ENCODE measurements at regions not wholly inside any gene's neighbourhood (a gene's known extent, or its start where the extent isn't known, plus 50 kb on each side); places are given as distances from the start of the nearest gene placed in this dataset.

DNA sequence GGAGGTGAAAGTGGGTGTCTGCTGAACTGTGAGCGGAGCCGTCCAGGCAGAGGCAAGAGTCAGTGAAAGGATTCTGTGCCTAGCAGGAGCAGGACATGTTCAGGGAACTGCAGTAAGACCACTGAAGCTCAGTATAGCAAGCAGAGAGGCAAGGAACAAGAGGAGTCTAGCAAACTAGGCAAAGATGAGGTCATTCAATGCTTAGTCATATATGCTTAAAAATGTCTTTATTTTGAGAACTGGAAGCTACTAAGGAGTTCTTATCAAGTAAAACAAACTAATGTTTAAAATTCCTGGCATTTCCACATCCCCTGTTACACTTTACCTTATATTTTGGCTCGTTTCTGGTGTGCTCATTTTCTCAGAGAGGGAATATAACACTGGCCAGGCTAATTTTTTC lies 913.4 kb downstream of the CBLN2 start:
- no peaks in the 10 kb centered on the region; the same call in 1 of the 2 replicates for H3K4me1 ChIP-seq (ENCODE audit: control insufficient read depth, insufficient read depth, low read length)
- POLR2A ChIA-PET: interaction anchor here (0.5 kb wide), 1 partner anchor 1110 kb away, joined by 4 read pairs; no protein-coding TSS in a partner anchor
- intact Hi-C loops (cut with micrococcal nuclease; ENCODE audit: unreplicated experiment) (no loop called here), in situ Hi-C loops (cut with HindIII; ENCODE audit: low pct_unique_long_range_greater_than_20kb, low sequenced_read_pairs) (no loop called here)
- H3K27ac ChIP-seq (ENCODE audit: low read length): no peak overlapping the region
- H3K27me3 ChIP-seq (ENCODE audit: control insufficient read depth, insufficient read depth, low read length): no peaks in the 10 kb centered on the region
- CTCF ChIA-PET: no interaction called here
- H3K9me3 ChIP-seq (ENCODE audit: control insufficient read depth, insufficient read depth, low read depth, low read length): no peaks in the 10 kb centered on the region
- TF ChIP-seq, protein P1, sequence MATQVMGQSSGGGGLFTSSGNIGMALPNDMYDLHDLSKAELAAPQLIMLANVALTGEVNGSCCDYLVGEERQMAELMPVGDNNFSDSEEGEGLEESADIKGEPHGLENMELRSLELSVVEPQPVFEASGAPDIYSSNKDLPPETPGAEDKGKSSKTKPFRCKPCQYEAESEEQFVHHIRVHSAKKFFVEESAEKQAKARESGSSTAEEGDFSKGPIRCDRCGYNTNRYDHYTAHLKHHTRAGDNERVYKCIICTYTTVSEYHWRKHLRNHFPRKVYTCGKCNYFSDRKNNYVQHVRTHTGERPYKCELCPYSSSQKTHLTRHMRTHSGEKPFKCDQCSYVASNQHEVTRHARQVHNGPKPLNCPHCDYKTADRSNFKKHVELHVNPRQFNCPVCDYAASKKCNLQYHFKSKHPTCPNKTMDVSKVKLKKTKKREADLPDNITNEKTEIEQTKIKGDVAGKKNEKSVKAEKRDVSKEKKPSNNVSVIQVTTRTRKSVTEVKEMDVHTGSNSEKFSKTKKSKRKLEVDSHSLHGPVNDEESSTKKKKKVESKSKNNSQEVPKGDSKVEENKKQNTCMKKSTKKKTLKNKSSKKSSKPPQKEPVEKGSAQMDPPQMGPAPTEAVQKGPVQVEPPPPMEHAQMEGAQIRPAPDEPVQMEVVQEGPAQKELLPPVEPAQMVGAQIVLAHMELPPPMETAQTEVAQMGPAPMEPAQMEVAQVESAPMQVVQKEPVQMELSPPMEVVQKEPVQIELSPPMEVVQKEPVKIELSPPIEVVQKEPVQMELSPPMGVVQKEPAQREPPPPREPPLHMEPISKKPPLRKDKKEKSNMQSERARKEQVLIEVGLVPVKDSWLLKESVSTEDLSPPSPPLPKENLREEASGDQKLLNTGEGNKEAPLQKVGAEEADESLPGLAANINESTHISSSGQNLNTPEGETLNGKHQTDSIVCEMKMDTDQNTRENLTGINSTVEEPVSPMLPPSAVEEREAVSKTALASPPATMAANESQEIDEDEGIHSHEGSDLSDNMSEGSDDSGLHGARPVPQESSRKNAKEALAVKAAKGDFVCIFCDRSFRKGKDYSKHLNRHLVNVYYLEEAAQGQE (IDR thresholded peaks at IDR 0.05; ENCODE audit: insufficient read depth in 1 of 2, low read depth in 2 of 2, low read length in 1 of 2): no peak
- TF ChIP-seq CTCF (IDR thresholded peaks at IDR 0.05) (no peak), SIN3A (IDR thresholded peaks at IDR 0.05; ENCODE audit: borderline replicate concordance, insufficient read depth, low read depth, low read length) (no peak), POLR2AphosphoS5 (IDR thresholded peaks at IDR 0.05; ENCODE audit: low read depth, low read length) (no peak), TCF7L2 (IDR thresholded peaks at IDR 0.05; ENCODE audit: low read depth, low read length) (no peak)
- H3K4me3 ChIP-seq (ENCODE audit: low read depth in 2 of 2, low read length in 2 of 2): no peak overlapping the region
- no TSS peak for BruUV-seq (replicated peaks)
- no peak for DNase-seq (ENCODE audit: low read depth, low spot score)
- ATAC-seq: no peak
- no peaks in the 10 kb centered on the region for H3K36me3 ChIP-seq (ENCODE audit: control insufficient read depth, insufficient read depth, low read length)

DNA sequence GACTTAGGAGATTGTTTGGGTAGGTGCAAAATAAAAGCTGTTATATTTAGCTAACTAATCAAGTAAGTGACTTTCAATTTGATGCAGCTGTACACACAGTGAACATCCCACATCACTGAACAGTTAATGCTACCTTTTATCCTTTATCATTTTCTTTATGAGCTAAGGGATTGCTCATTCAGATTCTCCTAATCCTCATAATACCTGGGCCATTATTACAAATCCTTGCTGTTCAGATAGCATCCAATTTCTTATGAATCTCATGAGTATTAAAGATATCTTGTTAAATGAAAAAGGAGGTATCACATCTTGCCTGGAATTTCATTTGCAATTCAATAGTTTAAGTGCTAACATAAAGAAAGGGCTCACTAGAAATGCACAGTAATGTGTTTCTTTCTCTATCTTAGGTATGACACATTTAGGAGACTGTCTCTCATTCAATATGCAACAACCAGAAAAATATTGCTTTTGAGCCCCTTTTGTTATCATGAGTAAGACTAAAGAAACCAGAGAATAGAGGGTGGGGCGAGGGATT lies 918.5 kb downstream of the CBLN2 start:
- H3K4me3 ChIP-seq (ENCODE audit: low read depth in 2 of 2, low read length in 2 of 2): no peak overlapping the region
- TF ChIP-seq SIN3A (IDR thresholded peaks at IDR 0.05; ENCODE audit: borderline replicate concordance, insufficient read depth, low read depth, low read length): no peak
- TF ChIP-seq, protein P1 (IDR thresholded peaks at IDR 0.05; ENCODE audit: insufficient read depth in 1 of 2, low read depth in 2 of 2, low read length in 1 of 2): no peak
- no peak for TF ChIP-seq CTCF (IDR thresholded peaks at IDR 0.05)
- TF ChIP-seq POLR2AphosphoS5 (IDR thresholded peaks at IDR 0.05; ENCODE audit: low read depth, low read length): no peak
- no peak for TF ChIP-seq TCF7L2 (IDR thresholded peaks at IDR 0.05; ENCODE audit: low read depth, low read length)
- DNase-seq (ENCODE audit: low read depth, low spot score) (no peak), ATAC-seq (no peak)
- H3K36me3 ChIP-seq (ENCODE audit: control insufficient read depth, insufficient read depth, low read length): no peaks in the 10 kb centered on the region
- CTCF ChIA-PET: no interaction called here
- intact Hi-C loops (cut with micrococcal nuclease; ENCODE audit: unreplicated experiment): no loop called here
- BruUV-seq (replicated peaks): no TSS peak
- in situ Hi-C loops (cut with HindIII; ENCODE audit: low pct_unique_long_range_greater_than_20kb, low sequenced_read_pairs): no loop called here
- H3K9me3 ChIP-seq (ENCODE audit: control insufficient read depth, insufficient read depth, low read depth, low read length): no peaks in the 10 kb centered on the region
- POLR2A ChIA-PET: no interaction called here
- no peaks in the 10 kb centered on the region; the same call in 1 of the 2 replicates for H3K4me1 ChIP-seq (ENCODE audit: control insufficient read depth, insufficient read depth, low read length)
- H3K27ac ChIP-seq (ENCODE audit: low read length): no peak overlapping the region
- H3K27me3 ChIP-seq (ENCODE audit: control insufficient read depth, insufficient read depth, low read length): no peaks in the 10 kb centered on the region
